OCI-LY1 (cell line): ENCODE measurements at regions not wholly inside any gene's neighbourhood (a gene's known extent, or its start where the extent isn't known, plus 50 kb on each side); places are given as distances from the start of the nearest gene placed in this dataset.

Experiments
- CTCF ChIP-seq: fragments of 200-600 bp; sonication (generic), shearing (Covaris generic); IDR thresholded peaks from 2 replicates; pipeline ENCODE4 v1.5.1; 2017; ENCODE audit warnings: mild to moderate bottlenecking, antibody characterized with exemption, low read length, moderate library complexity, mixed read lengths
- EZH2 ChIP-seq: fragments of 200-600 bp; sonication (generic), shearing (Covaris generic); IDR thresholded peaks from 2 replicates; pipeline ENCODE4 v1.8.0; 2017; ENCODE audit warnings: borderline replicate concordance, mixed run types, mild to moderate bottlenecking, antibody characterized with exemption, low read length, moderate library complexity, mixed read lengths

DNA sequence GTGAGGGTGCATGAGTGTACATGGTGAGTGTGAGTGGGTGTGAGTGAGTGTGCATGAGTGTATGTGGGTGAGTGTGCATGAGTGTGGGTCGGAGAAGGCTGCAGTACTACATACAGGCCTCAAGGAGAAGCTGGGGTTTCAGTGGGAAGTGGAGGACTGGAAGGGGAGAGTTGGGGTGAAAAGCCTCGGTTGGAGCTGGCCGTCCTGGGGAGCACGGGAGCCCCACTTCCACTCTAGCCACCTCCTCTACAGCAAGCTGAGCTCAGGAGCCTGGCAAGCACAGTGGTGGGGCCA is 68.7 kb upstream of the HPCAL1 start:
- TF ChIP-seq CTCF (no peak), EZH2 (no peak)
